ENCODE measurements at regions not wholly inside any gene's neighbourhood (a gene's known extent, or its start where the extent isn't known, plus 50 kb on each side); places are given as distances from the start of the nearest gene placed in this dataset.
"Not testable (repeated sequence)": the region's sequence is repeated elsewhere in the genome, so short reads cannot be mapped to it uniquely, and the experiment has no call there.

DNA sequence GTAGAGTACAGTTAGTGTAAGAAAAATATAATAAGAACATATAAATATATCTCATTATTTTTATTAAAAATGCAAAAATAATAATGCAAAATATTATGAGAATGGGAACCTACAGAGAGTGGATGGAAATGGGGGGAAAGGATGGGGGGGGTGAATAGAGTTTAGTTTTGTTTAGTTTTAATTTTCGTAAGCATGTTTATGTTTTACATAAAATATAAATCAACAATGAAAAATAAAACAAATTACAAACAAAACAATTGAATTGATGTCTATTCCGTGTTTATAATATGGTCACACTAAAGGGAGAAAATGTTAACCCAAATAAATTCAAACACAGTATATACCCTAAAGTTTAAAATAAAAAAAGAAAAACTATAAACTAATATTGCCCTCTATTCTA is 1717.4 kb upstream of the SPRY2 start:
- no peak for DNase-seq
- Histone ChIP-seq H3K4me3 (no peak overlapping the region), H3K9me3 (no peaks in the 10 kb centered on the region), H3K36me3 (no peaks in the 10 kb centered on the region), H3K27me3 (no peaks in the 10 kb centered on the region), H3K27ac (no peak overlapping the region), H3K4me1 (no peaks in the 10 kb centered on the region)
- no peak for TF ChIP-seq POLR2A (IDR thresholded peaks at IDR 0.05)
- TF ChIP-seq CTCF (IDR thresholded peaks at IDR 0.05) = no peak
- intact Hi-C loops (cut with DNase I; ENCODE audit: low total_unique reads) = no loop called here

DNA sequence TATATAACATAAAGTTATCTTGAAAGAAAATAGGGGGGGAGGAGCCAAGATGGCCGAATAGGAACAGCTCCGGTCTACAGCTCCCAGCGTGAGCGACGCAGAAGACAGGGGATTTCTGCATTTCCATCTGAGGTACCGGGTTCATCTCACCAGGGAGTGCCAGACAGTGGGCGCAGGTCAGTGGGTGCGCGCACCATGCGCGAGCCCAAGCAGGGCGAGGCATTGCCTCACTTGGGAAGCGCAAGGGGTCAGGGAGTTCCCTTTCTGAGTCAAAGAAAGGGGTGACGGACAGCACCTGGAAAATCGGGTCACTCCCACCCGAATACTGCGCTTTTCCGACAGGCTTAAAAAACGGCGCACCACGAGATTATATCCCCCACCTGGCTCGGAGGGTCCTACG is 1704.4 kb upstream of the SPRY2 start:
- H3K4me3 ChIP-seq; H3K27me3 ChIP-seq; intact Hi-C loops (cut with DNase I; ENCODE audit: low total_unique reads); DNase-seq; H3K9me3 ChIP-seq; H3K36me3 ChIP-seq; H3K27ac ChIP-seq; H3K4me1 ChIP-seq: not testable (repeated sequence)

DNA sequence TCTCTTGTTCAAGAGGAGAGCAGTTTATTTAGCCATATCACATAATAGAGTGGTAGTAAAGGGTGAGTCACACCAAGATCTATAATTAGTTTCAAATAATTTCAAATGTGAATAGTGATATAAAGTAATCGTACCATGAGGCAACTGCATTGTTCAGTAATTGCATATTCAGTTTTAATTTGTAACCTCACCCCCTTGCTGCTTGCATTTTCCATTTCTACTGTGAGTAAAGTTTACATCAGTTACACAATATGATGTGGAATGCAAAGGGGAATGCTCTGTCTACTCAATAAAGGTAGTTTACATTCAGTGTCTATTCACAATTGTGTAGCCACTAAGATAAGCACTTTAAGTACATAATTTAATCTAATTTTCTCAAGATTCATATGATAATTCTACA is 1695.7 kb upstream of the SPRY2 start:
- Histone ChIP-seq H3K4me1 (no peaks in the 10 kb centered on the region), H3K27ac (no peak overlapping the region), H3K9me3 (no peaks in the 10 kb centered on the region), H3K4me3 (no peak overlapping the region), H3K36me3 (no peaks in the 10 kb centered on the region), H3K27me3 (no peaks in the 10 kb centered on the region)
- no peak for DNase-seq
- no peak for TF ChIP-seq CTCF (IDR thresholded peaks at IDR 0.05)
- TF ChIP-seq POLR2A (IDR thresholded peaks at IDR 0.05) = no peak
- intact Hi-C loops (cut with DNase I; ENCODE audit: low total_unique reads) = no loop called here

DNA sequence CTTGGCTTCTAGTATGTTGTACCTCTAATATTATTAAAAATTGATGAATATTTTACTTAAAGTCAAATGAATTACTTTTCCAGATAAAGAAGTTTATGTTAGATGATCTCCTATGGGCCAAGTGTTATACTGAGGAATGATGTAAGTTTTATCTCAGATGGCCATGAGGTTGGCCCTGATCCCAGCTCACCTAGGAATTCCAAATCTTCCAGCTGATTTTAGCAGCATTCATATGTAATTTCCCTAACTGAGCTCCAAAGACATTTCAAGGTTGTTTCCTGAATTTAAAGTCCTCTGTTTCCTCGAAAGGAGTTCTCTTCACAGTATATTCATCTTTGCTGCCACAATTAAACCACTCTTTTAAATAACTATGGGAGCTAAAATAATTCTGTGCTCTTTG is 1670.4 kb upstream of the SPRY2 start:
- Histone ChIP-seq H3K4me3 (no peak overlapping the region), H3K4me1 (no peaks in the 10 kb centered on the region), H3K36me3 (no peaks in the 10 kb centered on the region), H3K9me3 (no peaks in the 10 kb centered on the region), H3K27me3 (no peaks in the 10 kb centered on the region), H3K27ac (no peak overlapping the region)
- no peak for DNase-seq
- no peak for TF ChIP-seq CTCF (IDR thresholded peaks at IDR 0.05)
- no peak for TF ChIP-seq POLR2A (IDR thresholded peaks at IDR 0.05)
- intact Hi-C loops (cut with DNase I; ENCODE audit: low total_unique reads) = no loop called here

DNA sequence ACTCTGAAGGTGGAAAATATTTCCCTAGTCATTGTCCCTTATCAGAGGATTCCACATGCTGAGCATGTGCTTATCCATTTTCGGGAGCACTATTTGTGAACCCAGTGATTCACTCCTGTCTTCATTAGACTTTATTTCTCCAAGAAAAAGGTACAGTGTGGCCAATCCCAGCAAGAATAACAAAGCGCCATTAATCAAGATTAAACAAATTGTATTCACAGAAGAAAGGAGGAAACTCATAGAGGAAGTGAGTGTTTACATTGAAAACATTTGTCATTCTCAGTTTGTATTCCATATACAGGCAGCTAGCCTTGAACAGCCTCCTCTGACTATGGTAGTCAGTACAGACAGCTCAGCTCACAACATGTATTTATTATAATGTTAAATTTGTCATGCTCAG is 1669.9 kb upstream of the SPRY2 start:
- Histone ChIP-seq H3K27me3 (no peaks in the 10 kb centered on the region), H3K4me3 (no peak overlapping the region), H3K27ac (no peak overlapping the region), H3K9me3 (no peaks in the 10 kb centered on the region), H3K4me1 (no peaks in the 10 kb centered on the region), H3K36me3 (no peaks in the 10 kb centered on the region)
- no peak for TF ChIP-seq CTCF (IDR thresholded peaks at IDR 0.05)
- no peak for TF ChIP-seq POLR2A (IDR thresholded peaks at IDR 0.05)
- DNase-seq = no peak
- intact Hi-C loops (cut with DNase I; ENCODE audit: low total_unique reads) = no loop called here

- no peak overlapping the region for H3K27ac ChIP-seq
- no peak for TF ChIP-seq POLR2A (IDR thresholded peaks at IDR 0.05)
- no peak for TF ChIP-seq CTCF (IDR thresholded peaks at IDR 0.05)
- H3K4me3 ChIP-seq = no peak overlapping the region
- DNase-seq = no peak
- no peaks in the 10 kb centered on the region for H3K36me3 ChIP-seq
- H3K9me3 ChIP-seq = no peaks in the 10 kb centered on the region
- intact Hi-C loops (cut with DNase I; ENCODE audit: low total_unique reads) = no loop called here
- H3K27me3 ChIP-seq = no peaks in the 10 kb centered on the region
- no peaks in the 10 kb centered on the region for H3K4me1 ChIP-seq
Observed at GRCh38 chr13:82002710-82003109, 1661.8 kb upstream of the SPRY2 start.
